ENCODE measurements at regions not wholly inside any gene's neighbourhood (a gene's known extent, or its start where the extent isn't known, plus 50 kb on each side); places are given as distances from the start of the nearest gene placed in this dataset.
"Not testable (repeated sequence)": the region's sequence is repeated elsewhere in the genome, so short reads cannot be mapped to it uniquely, and the experiment has no call there.

DNA sequence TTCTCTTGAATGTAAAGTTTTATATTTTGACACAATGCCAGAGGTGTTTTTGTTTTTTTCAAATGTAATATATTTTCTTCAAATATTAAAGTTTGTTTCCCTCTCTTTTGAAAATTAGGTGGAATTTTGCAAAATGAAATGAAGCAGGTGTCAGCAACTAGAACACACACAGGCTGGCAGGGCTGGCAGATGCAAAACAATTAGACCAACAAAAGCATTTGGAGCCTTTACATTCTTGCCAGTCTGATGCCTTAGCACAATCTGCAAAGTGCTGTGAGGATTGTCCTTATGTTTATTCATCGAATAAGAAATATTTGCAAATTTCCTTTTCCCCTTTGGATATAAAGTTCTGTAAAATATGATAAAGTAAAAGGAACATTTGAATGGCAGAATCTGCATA, 1063.9 kb downstream of the CDH9 start:
- DNase-seq (ENCODE audit: low spot score): no peak

- no peak for DNase-seq (ENCODE audit: low spot score)
Observed at GRCh38 chr5:25970906-25971489, 1067.4 kb downstream of the CDH9 start.

- DNase-seq (ENCODE audit: low spot score): not testable (repeated sequence)
Observed at GRCh38 chr5:25969042-25969441, 1069.3 kb downstream of the CDH9 start.

GRCh38 chr5:25964009-25964372, 1074.4 kb downstream of the CDH9 start:
- DNase-seq (ENCODE audit: low spot score): no peak

DNA sequence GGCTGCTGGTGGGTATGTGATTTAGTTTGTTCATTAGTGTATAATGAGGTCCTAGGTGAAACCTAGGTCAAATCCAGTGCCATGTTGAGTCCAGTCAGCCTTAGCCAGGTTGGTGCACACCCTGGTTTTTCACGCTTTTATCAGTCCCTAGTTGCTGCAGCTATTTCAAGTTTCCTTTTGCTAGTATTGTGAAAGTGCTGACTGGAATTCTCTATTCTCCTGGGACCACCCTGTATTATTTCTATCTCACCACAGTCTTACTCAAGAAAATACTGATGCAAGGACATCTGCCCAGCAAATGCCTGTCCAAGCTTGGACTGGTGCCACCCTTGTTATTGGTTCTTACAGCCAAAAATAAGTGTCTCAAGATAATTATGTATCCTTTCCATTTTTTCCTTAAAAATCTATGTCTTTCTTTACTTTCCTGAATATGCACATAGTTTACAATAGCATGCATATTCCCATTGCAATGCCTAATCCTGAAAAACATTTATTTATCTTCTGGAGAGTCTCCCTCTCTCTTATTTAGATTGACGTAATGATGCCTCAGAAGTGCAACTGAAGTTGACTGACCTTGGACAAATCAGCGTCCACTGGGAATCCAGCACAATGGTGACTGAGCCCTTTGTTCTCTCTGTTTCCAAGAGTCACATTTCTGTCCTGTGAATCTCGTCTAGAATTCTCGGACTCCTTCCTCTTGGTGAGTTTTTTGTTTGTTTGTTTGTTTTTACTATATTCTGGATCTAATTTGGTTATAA, 1075.0 kb downstream of the CDH9 start:
- DNase-seq (ENCODE audit: low spot score): no peak

- DNase-seq (ENCODE audit: low spot score): no peak
Observed at GRCh38 chr5:25955337-25955736, 1083.0 kb downstream of the CDH9 start.

- DNase-seq (ENCODE audit: low spot score): no peak
Observed at GRCh38 chr5:25950681-25951080, 1087.7 kb downstream of the CDH9 start.

- DNase-seq (ENCODE audit: low spot score): no peak
Observed at GRCh38 chr5:25948278-25948677, 1090.1 kb downstream of the CDH9 start.

DNA sequence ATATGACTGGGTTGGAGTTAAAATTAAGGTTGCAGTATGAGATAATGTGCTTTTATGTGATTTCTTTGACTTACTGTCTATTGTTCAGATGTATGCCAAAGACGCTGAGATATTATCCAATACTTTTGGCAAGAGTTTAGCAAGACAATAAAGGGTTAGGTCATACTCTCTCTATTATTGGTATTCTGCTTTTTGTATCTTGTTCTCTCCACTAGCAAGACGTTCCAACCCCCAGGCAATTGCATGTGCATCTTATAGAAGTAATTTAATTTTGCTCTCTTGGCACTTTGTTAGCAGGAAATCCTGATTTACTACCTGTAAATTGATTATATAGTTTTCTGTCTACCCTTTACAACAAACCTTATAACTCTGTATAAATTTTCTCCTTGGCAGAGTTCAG, 1093.6 kb downstream of the CDH9 start:
- DNase-seq (ENCODE audit: low spot score): no peak

- DNase-seq (ENCODE audit: low spot score): no peak
Observed at GRCh38 chr5:25909163-25909562, 1129.2 kb downstream of the CDH9 start.

- no peak for DNase-seq (ENCODE audit: low spot score)
Observed at GRCh38 chr5:25905646-25906045, 1132.7 kb downstream of the CDH9 start.

GRCh38 chr5:25892211-25892610, 1146.2 kb downstream of the CDH9 start:
- no peak for DNase-seq (ENCODE audit: low spot score)

DNA sequence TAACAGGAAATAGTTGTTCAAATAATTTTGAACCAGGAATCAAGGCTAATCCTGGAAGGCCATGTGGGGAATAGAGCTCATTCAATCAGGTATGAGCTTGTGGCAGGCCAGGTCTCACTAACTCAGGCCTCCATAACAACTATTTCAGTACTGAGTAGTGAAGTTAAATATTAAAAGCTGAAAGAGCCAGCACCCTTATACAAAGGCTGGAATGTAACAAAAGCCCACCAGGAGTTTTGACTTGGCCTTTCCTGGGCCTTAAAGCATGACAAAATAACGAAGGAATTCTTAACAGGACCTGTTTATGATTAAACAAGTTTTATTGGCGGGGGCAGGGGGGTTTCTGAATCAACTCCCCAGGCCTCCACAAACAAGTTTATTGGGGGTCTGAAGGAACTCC, 1146.7 kb downstream of the CDH9 start:
- DNase-seq (ENCODE audit: low spot score): no peak

- no peak for DNase-seq (ENCODE audit: low spot score)
Observed at GRCh38 chr5:25881318-25882036, 1156.9 kb downstream of the CDH9 start.

DNA sequence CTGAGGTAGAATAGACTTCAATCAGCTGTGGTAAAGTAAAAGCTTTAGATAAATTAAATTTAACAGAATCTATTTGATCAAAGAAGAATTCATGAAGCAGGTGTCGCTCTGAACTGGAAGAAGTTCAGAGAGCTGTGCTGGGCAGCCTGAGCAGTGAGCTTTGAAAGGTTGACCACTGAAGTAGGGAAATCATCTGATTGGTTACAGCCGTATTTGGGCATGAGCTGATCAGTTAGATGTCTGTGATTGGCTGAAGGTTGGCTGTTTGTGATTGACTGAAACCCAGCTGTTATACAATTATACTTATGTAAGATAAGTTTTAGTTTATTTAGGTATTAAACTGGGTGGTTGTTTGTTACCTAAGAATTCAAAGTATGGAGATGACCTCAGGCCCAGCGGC, 1174.6 kb downstream of the CDH9 start:
- no peak for DNase-seq (ENCODE audit: low spot score)

- DNase-seq (ENCODE audit: low spot score): no peak
Observed at GRCh38 chr5:25862276-25862675, 1176.1 kb downstream of the CDH9 start.

- DNase-seq (ENCODE audit: low spot score): peak; percentile 57
Observed at GRCh38 chr5:25858019-25858418, 1180.4 kb downstream of the CDH9 start.

DNA sequence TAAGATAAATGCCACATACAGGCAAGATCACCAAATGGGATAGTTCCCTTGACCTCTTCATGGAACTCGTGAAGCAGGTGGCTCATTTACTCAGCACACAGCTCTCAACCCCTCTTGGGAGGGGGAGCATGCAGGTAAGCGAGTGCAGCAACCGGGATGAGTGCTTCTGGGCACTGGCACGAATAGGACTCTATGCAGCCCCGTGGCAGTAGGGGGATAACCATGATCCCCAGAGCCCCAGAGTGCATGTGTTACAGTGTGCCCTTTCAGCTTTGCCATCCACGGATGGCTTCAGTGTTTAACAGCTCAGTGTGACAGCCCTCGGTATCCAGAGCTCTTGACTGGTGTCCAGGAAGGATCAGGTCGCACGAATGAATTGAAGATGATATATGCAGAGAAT, 1187.1 kb downstream of the CDH9 start:
- no peak for DNase-seq (ENCODE audit: low spot score)

- no peak for DNase-seq (ENCODE audit: low spot score)
Observed at GRCh38 chr5:25850581-25850980, 1187.8 kb downstream of the CDH9 start.

DNA sequence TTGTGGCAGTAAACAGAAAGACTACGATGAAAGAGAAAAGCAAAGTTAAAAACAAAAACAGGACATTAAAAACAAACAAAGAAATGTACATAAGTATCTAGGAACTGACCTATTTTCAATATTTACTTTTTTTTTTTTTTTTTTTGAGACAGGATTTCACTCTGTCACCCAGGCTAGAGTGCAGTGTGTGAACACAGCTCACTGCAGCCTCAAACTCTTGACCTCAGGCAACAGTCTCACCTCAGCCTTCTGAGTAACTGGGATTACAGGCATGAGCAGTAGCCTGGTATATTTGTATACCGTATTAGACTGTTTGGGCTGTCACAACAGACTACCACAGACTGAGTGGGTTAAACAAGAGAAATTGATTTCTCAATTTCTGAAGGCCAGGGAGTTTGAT, 1189.1 kb downstream of the CDH9 start:
- DNase-seq (ENCODE audit: low spot score): no peak

- no peak for DNase-seq (ENCODE audit: low spot score)
Observed at GRCh38 chr5:25823330-25823873, 1178.6 kb upstream of the CDH10 start.

Data from iPS-NIHi11 (cell line).